H9 (cell line): ENCODE measurements at regions not wholly inside any gene's neighbourhood (a gene's known extent, or its start where the extent isn't known, plus 50 kb on each side); places are given as distances from the start of the nearest gene placed in this dataset.

Source experiments
- DNase-seq: peaks from one replicate; pipeline ENCODE4 v3.0.0-alpha.2; 2017
- H2AFZ ChIP-seq: one replicate; pipeline ENCODE4 v1.6.1; 2013; ENCODE audit warnings: mild to moderate bottlenecking, low read length, control low read depth, moderate library complexity
- H2AK5ac ChIP-seq: 2 replicates; pipeline ENCODE4 v1.6.1; 2013; ENCODE audit warnings: low read length, control low read depth, mixed read lengths; ENCODE audit not compliant: insufficient read length
- H2BK120ac ChIP-seq: one replicate; pipeline ENCODE4 v1.6.1; 2013; ENCODE audit warnings: low read depth, mild to moderate bottlenecking, low read length, control low read depth, inconsistent platforms; ENCODE audit not compliant: poor library complexity, severe bottlenecking
- H2BK12ac ChIP-seq: 2 replicates; pipeline ENCODE4 v1.6.1; 2013; ENCODE audit warnings: low read length, control low read depth, mixed read lengths, low read depth; ENCODE audit not compliant: insufficient read length
- H2BK15ac ChIP-seq: 2 replicates; pipeline ENCODE4 v1.6.1; 2013; ENCODE audit warnings: low read depth, low read length, control low read depth
- H2BK20ac ChIP-seq: one replicate; pipeline ENCODE4 v1.6.1; 2013; ENCODE audit warnings: low read depth, mild to moderate bottlenecking, low read length, control low read depth, inconsistent platforms; ENCODE audit not compliant: poor library complexity, severe bottlenecking
- H2BK5ac ChIP-seq: 2 replicates; pipeline ENCODE4 v1.6.1; 2013; ENCODE audit warnings: low read length, control low read depth, mixed read lengths; ENCODE audit not compliant: insufficient read length
- H3K14ac ChIP-seq: 2 replicates; pipeline ENCODE4 v1.6.1; 2013; ENCODE audit warnings: low read length, control low read depth; ENCODE audit not compliant: insufficient read depth
- H3K18ac ChIP-seq: 2 replicates; pipeline ENCODE4 v1.6.1; 2013; ENCODE audit warnings: low read depth, mild to moderate bottlenecking, mixed read lengths, low read length, control low read depth; ENCODE audit not compliant: insufficient read length
- H3K23ac ChIP-seq: 2 replicates; pipeline ENCODE4 v1.6.1; 2013; ENCODE audit warnings: low read length, control low read depth, mixed read lengths, low read depth; ENCODE audit not compliant: insufficient read length
- H3K23me2 ChIP-seq: 2 replicates; pipeline ENCODE4 v1.6.1; 2013; ENCODE audit warnings: low read depth, mild to moderate bottlenecking, mixed read lengths, low read length, control low read depth; ENCODE audit not compliant: insufficient read length, poor library complexity, severe bottlenecking
- H3K27ac ChIP-seq: 2 replicates; pipeline ENCODE4 v1.5.1; 2013; ENCODE audit warnings: low read length, control low read depth, mixed read lengths, low read depth; ENCODE audit not compliant: insufficient read length
- H3K27me3 ChIP-seq: 2 replicates; pipeline ENCODE4 v1.6.1; 2013; ENCODE audit warnings: low read length, control low read depth, inconsistent platforms; ENCODE audit not compliant: insufficient read depth
- H3K4ac ChIP-seq: 2 replicates; pipeline ENCODE4 v1.6.1; 2013; ENCODE audit warnings: low read depth, mild to moderate bottlenecking, control low read depth, inconsistent platforms, low read length, moderate library complexity
- H3K4me1 ChIP-seq: 2 replicates; pipeline ENCODE4 v1.6.1; 2013; ENCODE audit warnings: low read length, control low read depth, inconsistent platforms; ENCODE audit not compliant: insufficient read depth
- H3K4me2 ChIP-seq: 2 replicates; pipeline ENCODE4 v1.6.1; 2013; ENCODE audit warnings: low read length, control low read depth, mixed read lengths; ENCODE audit not compliant: insufficient read length, insufficient read depth
- H3K56ac ChIP-seq: 2 replicates; pipeline ENCODE4 v1.6.1; 2013; ENCODE audit warnings: low read depth, mild to moderate bottlenecking, mixed read lengths, low read length, control low read depth; ENCODE audit not compliant: insufficient read length
- H3K79me1 ChIP-seq: 2 replicates; pipeline ENCODE4 v1.6.1; 2013; ENCODE audit warnings: low read depth, mild to moderate bottlenecking, moderate library complexity, low read length, control low read depth, inconsistent platforms; ENCODE audit not compliant: insufficient read depth, poor library complexity, severe bottlenecking
- H3K79me2 ChIP-seq: 2 replicates; pipeline ENCODE4 v1.6.1; 2013; ENCODE audit warnings: low read length, control low read depth, inconsistent platforms; ENCODE audit not compliant: insufficient read depth
- H3K9ac ChIP-seq: 2 replicates; pipeline ENCODE4 v1.6.1; 2013; ENCODE audit warnings: low read length, control low read depth, mixed read lengths; ENCODE audit not compliant: insufficient read length; ENCODE audit errors: extremely low read depth
- H3K9me3 ChIP-seq: one replicate; pipeline ENCODE4 v1.6.1; 2013; ENCODE audit warnings: low read depth, low read length, inconsistent platforms; ENCODE audit not compliant: control insufficient read depth
- H3T11ph ChIP-seq: one replicate; pipeline ENCODE4 v1.6.1; 2013; ENCODE audit warnings: mild to moderate bottlenecking, low read length, control low read depth, inconsistent platforms
- H4K20me1 ChIP-seq: one replicate; pipeline ENCODE4 v1.6.1; 2013; ENCODE audit not compliant: control insufficient read depth, insufficient read length, insufficient read depth
- H4K5ac ChIP-seq: 2 replicates; pipeline ENCODE4 v1.6.1; 2013; ENCODE audit warnings: low read depth, mild to moderate bottlenecking, mixed read lengths, low read length, control low read depth; ENCODE audit not compliant: insufficient read length
- H4K8ac ChIP-seq: replicated peaks from 2 replicates; pipeline ENCODE4 v1.6.1; 2013; ENCODE audit warnings: low read length, control low read depth, mixed read lengths, low read depth; ENCODE audit not compliant: insufficient read length
- H4K91ac ChIP-seq: 2 replicates; pipeline ENCODE4 v1.6.1; 2013; ENCODE audit warnings: low read depth, mild to moderate bottlenecking, moderate library complexity, mixed read lengths, low read length, control low read depth; ENCODE audit not compliant: insufficient read length
- H3K27ac Mint-ChIP-seq, 3 experiments: 2 replicates in 2 of 3; 3 replicates in 1 of 3; pipeline ENCODE4 v1.8.0; 2020 to 2021; ENCODE audit warnings: mixed read lengths in 3 of 3, mild to moderate bottlenecking in 1 of 3, moderate library complexity in 1 of 3
- H3K27me3 Mint-ChIP-seq: 2 replicates; pipeline ENCODE4 v1.8.0; 2021; ENCODE audit warnings: low read depth, mild to moderate bottlenecking, moderate library complexity, mixed read lengths
- H3K36me3 Mint-ChIP-seq, 3 experiments: 2 replicates in 2 of 3; 3 replicates in 1 of 3; pipeline ENCODE4 v1.8.0; 2020 to 2021; ENCODE audit warnings: low read depth in 3 of 3, mixed read lengths in 3 of 3; ENCODE audit not compliant: insufficient read depth in 1 of 3
- H3K4me1 Mint-ChIP-seq, 2 experiments: 2 replicates each; pipeline ENCODE4 v1.8.0; 2020; ENCODE audit warnings: mixed read lengths in 2 of 2
- H3K4me3 Mint-ChIP-seq, 2 experiments: 2 replicates in 1 of 2; 3 replicates in 1 of 2; pipeline ENCODE4 v1.8.0; 2020 to 2021; ENCODE audit warnings: mild to moderate bottlenecking in 2 of 2, mixed read lengths in 2 of 2, moderate library complexity in 1 of 2
- H3K9me3 Mint-ChIP-seq, 2 experiments: 2 replicates in 1 of 2; 3 replicates in 1 of 2; pipeline ENCODE4 v1.8.0; 2020; ENCODE audit warnings: mild to moderate bottlenecking in 2 of 2, mixed read lengths in 2 of 2, moderate library complexity in 1 of 2
- WGBS: extraction: QIAGEN DNeasy Blood & Tissue Kit; methylation state at CpG from one replicate; pipeline ENCODE4 v1.1.7; 2013; ENCODE audit warnings: missing lambda C conversion rate, low lambda C conversion rate, mixed read lengths; ENCODE audit not compliant: insufficient read length; ENCODE audit errors: extremely low coverage; 5-methylcytosine and 5-hydroxymethylcytosine counted together
- TF ChIP-seq, protein P1 (sequence below): fragments of 200-600 bp; sonication (generic); conservative IDR thresholded peaks from 3 replicates; pipeline ENCODE4 v1.8.0; 2021; ENCODE audit warnings: antibody characterized with exemption, mild to moderate bottlenecking

GRCh38 chr5:174807471-174807870, 83.1 kb downstream of the MSX2 start:
- H3K36me3 Mint-ChIP-seq, result no peaks in the 10 kb centered on the region
- no peak overlapping the region for H4K5ac ChIP-seq
- no peak overlapping the region for H3K4me2 ChIP-seq
- no peak overlapping the region for H3K23ac ChIP-seq
- peaks cover 3 to 6% of the 10 kb centered on the region in 2 experiments; a peak in 2 of 4 replicates for H3K4me1 Mint-ChIP-seq
- H3K56ac ChIP-seq, result no peak overlapping the region
- H3K27me3 ChIP-seq, result no peaks in the 10 kb centered on the region
- H2BK15ac ChIP-seq, result no peak overlapping the region
- no peak overlapping the region for H2BK12ac ChIP-seq
- no peak overlapping the region for H2AFZ ChIP-seq
- no peak overlapping the region for H3K4ac ChIP-seq
- peaks cover 0 to 9% of the 10 kb centered on the region in 2 experiments; a peak in 4 of 5 replicates for H3K9me3 Mint-ChIP-seq
- no peak overlapping the region for H3T11ph ChIP-seq
- H2BK5ac ChIP-seq, result no peak overlapping the region
- H3K14ac ChIP-seq, result no peak overlapping the region
- H3K23me2 ChIP-seq, result no peaks in the 10 kb centered on the region
- no peaks in the 10 kb centered on the region for H3K4me1 ChIP-seq
- no peak overlapping the region for H2BK20ac ChIP-seq
- H3K9ac ChIP-seq, result no peak overlapping the region
- no peak overlapping the region for H3K27ac Mint-ChIP-seq
- no peaks in the 10 kb centered on the region for H3K79me2 ChIP-seq
- no peak overlapping the region for H2AK5ac ChIP-seq
- H3K79me1 ChIP-seq, result no peaks in the 10 kb centered on the region
- H3K18ac ChIP-seq, result no peak overlapping the region
- no peaks in the 10 kb centered on the region for H4K20me1 ChIP-seq
- WGBS, result no CpG with 5 or more reads among the region's 4 CpGs
- H3K27ac ChIP-seq, result no peak overlapping the region
- H3K9me3 ChIP-seq, result no peaks in the 10 kb centered on the region
- TF ChIP-seq, protein P1, sequence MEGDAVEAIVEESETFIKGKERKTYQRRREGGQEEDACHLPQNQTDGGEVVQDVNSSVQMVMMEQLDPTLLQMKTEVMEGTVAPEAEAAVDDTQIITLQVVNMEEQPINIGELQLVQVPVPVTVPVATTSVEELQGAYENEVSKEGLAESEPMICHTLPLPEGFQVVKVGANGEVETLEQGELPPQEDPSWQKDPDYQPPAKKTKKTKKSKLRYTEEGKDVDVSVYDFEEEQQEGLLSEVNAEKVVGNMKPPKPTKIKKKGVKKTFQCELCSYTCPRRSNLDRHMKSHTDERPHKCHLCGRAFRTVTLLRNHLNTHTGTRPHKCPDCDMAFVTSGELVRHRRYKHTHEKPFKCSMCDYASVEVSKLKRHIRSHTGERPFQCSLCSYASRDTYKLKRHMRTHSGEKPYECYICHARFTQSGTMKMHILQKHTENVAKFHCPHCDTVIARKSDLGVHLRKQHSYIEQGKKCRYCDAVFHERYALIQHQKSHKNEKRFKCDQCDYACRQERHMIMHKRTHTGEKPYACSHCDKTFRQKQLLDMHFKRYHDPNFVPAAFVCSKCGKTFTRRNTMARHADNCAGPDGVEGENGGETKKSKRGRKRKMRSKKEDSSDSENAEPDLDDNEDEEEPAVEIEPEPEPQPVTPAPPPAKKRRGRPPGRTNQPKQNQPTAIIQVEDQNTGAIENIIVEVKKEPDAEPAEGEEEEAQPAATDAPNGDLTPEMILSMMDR, result no peak
- no peak overlapping the region for H2BK120ac ChIP-seq
- no peak for DNase-seq
- no peak overlapping the region for H4K91ac ChIP-seq
- no peak overlapping the region for H3K4me3 Mint-ChIP-seq
- H3K27me3 Mint-ChIP-seq, result no peaks in the 10 kb centered on the region; the same call in 1 of the 2 replicates
- no peak overlapping the region for H4K8ac ChIP-seq
